Liver (tissue), 3 donors: ENCODE measurements at regions not wholly inside any gene's neighbourhood (a gene's known extent, or its start where the extent isn't known, plus 50 kb on each side); places are given as distances from the start of the nearest gene placed in this dataset.

Experiments
- GABPA ChIP-seq, 2 donors: IDR thresholded peaks in 1 of 2; conservative IDR thresholded peaks in 1 of 2; 2 replicates each; pipeline ENCODE4 v1.6.1; 2016; ENCODE audit warnings: antibody characterized with exemption in 2 of 2, mild to moderate bottlenecking in 1 of 2, moderate library complexity in 1 of 2
- HNF4A ChIP-seq, 2 donors: conservative IDR thresholded peaks; 2 replicates each; pipeline ENCODE4 v1.6.1; 2016; ENCODE audit warnings: antibody characterized with exemption in 2 of 2, mild to moderate bottlenecking in 2 of 2
- NR2F2 ChIP-seq: IDR thresholded peaks from 2 replicates; pipeline ENCODE4 v1.6.1; 2016; ENCODE audit warnings: antibody characterized with exemption
- RAD21 ChIP-seq, 2 donors: IDR thresholded peaks; 2 replicates each; pipeline ENCODE4 v1.6.1; 2016; ENCODE audit warnings: antibody characterized with exemption in 2 of 2, mild to moderate bottlenecking in 2 of 2
- SP1 ChIP-seq: IDR thresholded peaks from 2 replicates; pipeline ENCODE4 v1.6.1; 2018; ENCODE audit warnings: antibody characterized with exemption, mild to moderate bottlenecking
- TAF1 ChIP-seq: conservative IDR thresholded peaks from 2 replicates; pipeline ENCODE4 v1.6.1; 2016; ENCODE audit warnings: antibody characterized with exemption, mild to moderate bottlenecking
- YY1 ChIP-seq: IDR thresholded peaks from 2 replicates; pipeline ENCODE4 v1.6.1; 2016; ENCODE audit warnings: antibody characterized with exemption, mild to moderate bottlenecking
- TF ChIP-seq, protein P1 (sequence below): fragments of 150-350 bp; IDR thresholded peaks from 2 replicates; pipeline ENCODE4 v1.5.1; 2017; ENCODE audit warnings: improper control_type of control experiment, low read depth, low read length; ENCODE audit not compliant: missing input control
- TF ChIP-seq, protein P2 (sequence below): IDR thresholded peaks from 2 replicates; pipeline ENCODE4 v1.6.1; 2016; ENCODE audit warnings: antibody characterized with exemption, mild to moderate bottlenecking
- TF ChIP-seq, protein P3 (sequence below): IDR thresholded peaks from 2 replicates; pipeline ENCODE4 v1.6.1; 2016; ENCODE audit warnings: antibody characterized with exemption
- TF ChIP-seq, protein P4 (sequence below): IDR thresholded peaks from 2 replicates; pipeline ENCODE4 v1.6.1; 2016; ENCODE audit warnings: antibody characterized with exemption
- donor health status: healthy.
- donor health status: healthy.

DNA sequence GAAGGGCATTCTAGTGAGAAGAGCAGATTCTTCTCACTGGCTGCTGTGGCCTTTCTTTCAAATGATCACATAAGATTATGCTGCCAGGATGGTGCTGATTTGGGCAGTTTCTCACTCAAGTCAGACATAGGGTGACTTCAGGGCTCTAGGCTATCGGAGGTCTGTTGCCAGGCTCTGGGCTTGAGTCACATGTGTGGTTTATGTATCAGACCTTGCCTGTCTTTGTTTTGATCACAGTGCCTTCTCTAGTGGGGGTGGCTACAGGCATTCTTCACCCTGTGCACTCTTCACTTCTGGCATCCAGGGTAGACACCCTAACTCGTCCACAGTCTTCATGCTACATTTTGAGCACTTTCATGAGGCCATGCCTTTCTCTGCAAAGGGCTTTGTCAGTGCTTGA, 823.7 kb upstream of the MAN1A1 start:
- TF ChIP-seq, protein P1, sequence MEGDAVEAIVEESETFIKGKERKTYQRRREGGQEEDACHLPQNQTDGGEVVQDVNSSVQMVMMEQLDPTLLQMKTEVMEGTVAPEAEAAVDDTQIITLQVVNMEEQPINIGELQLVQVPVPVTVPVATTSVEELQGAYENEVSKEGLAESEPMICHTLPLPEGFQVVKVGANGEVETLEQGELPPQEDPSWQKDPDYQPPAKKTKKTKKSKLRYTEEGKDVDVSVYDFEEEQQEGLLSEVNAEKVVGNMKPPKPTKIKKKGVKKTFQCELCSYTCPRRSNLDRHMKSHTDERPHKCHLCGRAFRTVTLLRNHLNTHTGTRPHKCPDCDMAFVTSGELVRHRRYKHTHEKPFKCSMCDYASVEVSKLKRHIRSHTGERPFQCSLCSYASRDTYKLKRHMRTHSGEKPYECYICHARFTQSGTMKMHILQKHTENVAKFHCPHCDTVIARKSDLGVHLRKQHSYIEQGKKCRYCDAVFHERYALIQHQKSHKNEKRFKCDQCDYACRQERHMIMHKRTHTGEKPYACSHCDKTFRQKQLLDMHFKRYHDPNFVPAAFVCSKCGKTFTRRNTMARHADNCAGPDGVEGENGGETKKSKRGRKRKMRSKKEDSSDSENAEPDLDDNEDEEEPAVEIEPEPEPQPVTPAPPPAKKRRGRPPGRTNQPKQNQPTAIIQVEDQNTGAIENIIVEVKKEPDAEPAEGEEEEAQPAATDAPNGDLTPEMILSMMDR = no peak
- TF ChIP-seq RAD21 (IDR thresholded peaks at IDR 0.05) = no peak
- no peak for TF ChIP-seq HNF4A (conservative IDR thresholded peaks at IDR 0.05)
- TF ChIP-seq, protein P2, sequence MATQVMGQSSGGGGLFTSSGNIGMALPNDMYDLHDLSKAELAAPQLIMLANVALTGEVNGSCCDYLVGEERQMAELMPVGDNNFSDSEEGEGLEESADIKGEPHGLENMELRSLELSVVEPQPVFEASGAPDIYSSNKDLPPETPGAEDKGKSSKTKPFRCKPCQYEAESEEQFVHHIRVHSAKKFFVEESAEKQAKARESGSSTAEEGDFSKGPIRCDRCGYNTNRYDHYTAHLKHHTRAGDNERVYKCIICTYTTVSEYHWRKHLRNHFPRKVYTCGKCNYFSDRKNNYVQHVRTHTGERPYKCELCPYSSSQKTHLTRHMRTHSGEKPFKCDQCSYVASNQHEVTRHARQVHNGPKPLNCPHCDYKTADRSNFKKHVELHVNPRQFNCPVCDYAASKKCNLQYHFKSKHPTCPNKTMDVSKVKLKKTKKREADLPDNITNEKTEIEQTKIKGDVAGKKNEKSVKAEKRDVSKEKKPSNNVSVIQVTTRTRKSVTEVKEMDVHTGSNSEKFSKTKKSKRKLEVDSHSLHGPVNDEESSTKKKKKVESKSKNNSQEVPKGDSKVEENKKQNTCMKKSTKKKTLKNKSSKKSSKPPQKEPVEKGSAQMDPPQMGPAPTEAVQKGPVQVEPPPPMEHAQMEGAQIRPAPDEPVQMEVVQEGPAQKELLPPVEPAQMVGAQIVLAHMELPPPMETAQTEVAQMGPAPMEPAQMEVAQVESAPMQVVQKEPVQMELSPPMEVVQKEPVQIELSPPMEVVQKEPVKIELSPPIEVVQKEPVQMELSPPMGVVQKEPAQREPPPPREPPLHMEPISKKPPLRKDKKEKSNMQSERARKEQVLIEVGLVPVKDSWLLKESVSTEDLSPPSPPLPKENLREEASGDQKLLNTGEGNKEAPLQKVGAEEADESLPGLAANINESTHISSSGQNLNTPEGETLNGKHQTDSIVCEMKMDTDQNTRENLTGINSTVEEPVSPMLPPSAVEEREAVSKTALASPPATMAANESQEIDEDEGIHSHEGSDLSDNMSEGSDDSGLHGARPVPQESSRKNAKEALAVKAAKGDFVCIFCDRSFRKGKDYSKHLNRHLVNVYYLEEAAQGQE = no peak
- TF ChIP-seq SP1 = no peak
- TF ChIP-seq, protein P3, sequence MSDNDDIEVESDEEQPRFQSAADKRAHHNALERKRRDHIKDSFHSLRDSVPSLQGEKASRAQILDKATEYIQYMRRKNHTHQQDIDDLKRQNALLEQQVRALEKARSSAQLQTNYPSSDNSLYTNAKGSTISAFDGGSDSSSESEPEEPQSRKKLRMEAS = no peak
- TF ChIP-seq YY1 = no peak
- TF ChIP-seq TAF1 = no peak
- TF ChIP-seq, protein P4, sequence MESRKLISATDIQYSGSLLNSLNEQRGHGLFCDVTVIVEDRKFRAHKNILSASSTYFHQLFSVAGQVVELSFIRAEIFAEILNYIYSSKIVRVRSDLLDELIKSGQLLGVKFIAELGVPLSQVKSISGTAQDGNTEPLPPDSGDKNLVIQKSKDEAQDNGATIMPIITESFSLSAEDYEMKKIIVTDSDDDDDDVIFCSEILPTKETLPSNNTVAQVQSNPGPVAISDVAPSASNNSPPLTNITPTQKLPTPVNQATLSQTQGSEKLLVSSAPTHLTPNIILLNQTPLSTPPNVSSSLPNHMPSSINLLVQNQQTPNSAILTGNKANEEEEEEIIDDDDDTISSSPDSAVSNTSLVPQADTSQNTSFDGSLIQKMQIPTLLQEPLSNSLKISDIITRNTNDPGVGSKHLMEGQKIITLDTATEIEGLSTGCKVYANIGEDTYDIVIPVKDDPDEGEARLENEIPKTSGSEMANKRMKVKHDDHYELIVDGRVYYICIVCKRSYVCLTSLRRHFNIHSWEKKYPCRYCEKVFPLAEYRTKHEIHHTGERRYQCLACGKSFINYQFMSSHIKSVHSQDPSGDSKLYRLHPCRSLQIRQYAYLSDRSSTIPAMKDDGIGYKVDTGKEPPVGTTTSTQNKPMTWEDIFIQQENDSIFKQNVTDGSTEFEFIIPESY = no peak
- no peak for TF ChIP-seq GABPA (IDR thresholded peaks at IDR 0.05 in 1 of 2, conservative IDR thresholded peaks at IDR 0.05 in 1 of 2)
- TF ChIP-seq NR2F2 = no peak
